ENCODE measurements at regions not wholly inside any gene's neighbourhood (a gene's known extent, or its start where the extent isn't known, plus 50 kb on each side); places are given as distances from the start of the nearest gene placed in this dataset.

GRCh38 chr3:74372743-74373142 is 241.7 kb downstream of the CNTN3 start:
- TF ChIP-seq CTCF (IDR thresholded peaks at IDR 0.05) (no peak), POLR2AphosphoS5 (IDR thresholded peaks at IDR 0.05) (no peak), POLR2A (IDR thresholded peaks at IDR 0.05; ENCODE audit: low read depth) (no peak)
